ENCODE measurements at regions not wholly inside any gene's neighbourhood (a gene's known extent, or its start where the extent isn't known, plus 50 kb on each side); places are given as distances from the start of the nearest gene placed in this dataset.

DNA sequence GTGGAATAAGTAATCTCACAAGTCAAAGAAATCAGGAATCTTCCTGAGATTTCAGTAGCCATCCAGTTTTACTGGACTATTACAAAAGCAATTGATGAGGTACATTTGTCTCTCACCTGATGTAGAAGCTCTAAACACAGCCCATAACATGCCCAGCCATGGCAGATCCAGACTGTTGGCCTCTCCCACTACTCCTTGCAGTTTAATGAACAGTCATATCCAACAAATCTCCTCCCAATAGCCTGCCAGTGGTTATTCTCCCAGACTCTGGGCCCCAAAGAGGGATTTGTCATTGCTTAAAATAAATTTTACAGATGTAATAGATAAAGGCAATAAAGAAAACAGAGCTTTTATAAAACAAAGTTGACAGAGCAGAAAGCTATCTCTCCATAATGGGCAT lies 80.8 kb downstream of the ZNF608 start:
- Histone ChIP-seq H3K27me3 (ENCODE audit: insufficient read depth, low read length) (no peaks in the 10 kb centered on the region), H3K36me3 (ENCODE audit: control insufficient read depth in 1 of 2, insufficient read depth in 2 of 2, low read length in 2 of 2) (no peaks in the 10 kb centered on the region), H4K20me1 (ENCODE audit: insufficient read depth) (no peaks in the 10 kb centered on the region), H3K4me2 (ENCODE audit: low read length) (no peak overlapping the region), H3K9ac (ENCODE audit: low read length) (no peak overlapping the region), H3K79me2 (ENCODE audit: insufficient read depth, low read length) (no peaks in the 10 kb centered on the region), H3K4me3 (replicated peaks in 1 of 2; ENCODE audit: low read depth in 1 of 2, low read length in 2 of 2) (no peak overlapping the region), H3K9me3 (ENCODE audit: control insufficient read depth in 1 of 2, insufficient read depth in 1 of 2, low read depth in 1 of 2, low read length in 2 of 2) (no peaks in the 10 kb centered on the region), H3K9me2 (ENCODE audit: insufficient read depth) (no peaks in the 10 kb centered on the region), H3K27ac (ENCODE audit: low read depth, low read length) (no peak overlapping the region), H2AFZ (ENCODE audit: low read depth, low read length, poor library complexity, severe bottlenecking) (no peak overlapping the region), H3K4me1 (ENCODE audit: control insufficient read depth in 1 of 2, insufficient read depth in 2 of 2, low read length in 2 of 2) (peaks cover 33 to 45% of the 10 kb centered on the region in 2 experiments)
- TF ChIP-seq POLR2AphosphoS5 (IDR thresholded peaks at IDR 0.05; ENCODE audit: low read depth, low read length), result no peak
- TF ChIP-seq SIN3A (IDR thresholded peaks at IDR 0.05; ENCODE audit: low read depth), result no peak
- TF ChIP-seq ATF3 (IDR thresholded peaks at IDR 0.05), result no peak
- TF ChIP-seq SP1 (IDR thresholded peaks at IDR 0.05; ENCODE audit: low read depth), result no peak
- TF ChIP-seq YY1 (IDR thresholded peaks at IDR 0.05; ENCODE audit: extremely low read depth, insufficient replicate concordance, low read depth, low read length), result no peak
- no peak for TF ChIP-seq EGR1 (IDR thresholded peaks at IDR 0.05; ENCODE audit: low read depth)
- TF ChIP-seq, protein P1, sequence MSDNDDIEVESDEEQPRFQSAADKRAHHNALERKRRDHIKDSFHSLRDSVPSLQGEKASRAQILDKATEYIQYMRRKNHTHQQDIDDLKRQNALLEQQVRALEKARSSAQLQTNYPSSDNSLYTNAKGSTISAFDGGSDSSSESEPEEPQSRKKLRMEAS (IDR thresholded peaks at IDR 0.05), result no peak
- no peak for TF ChIP-seq ELF1 (IDR thresholded peaks at IDR 0.05; ENCODE audit: borderline replicate concordance, low read depth)
- TF ChIP-seq ZBTB33 (IDR thresholded peaks at IDR 0.05; ENCODE audit: extremely low read depth, insufficient replicate concordance, low read length), result no peak
- TF ChIP-seq ZFX (IDR thresholded peaks at IDR 0.05), result no peak
- no peak for TF ChIP-seq CEBPB (IDR thresholded peaks at IDR 0.05; ENCODE audit: low read depth)
- no peak for TF ChIP-seq REST (IDR thresholded peaks at IDR 0.05; ENCODE audit: low read depth)
- RAD21 ChIA-PET (ENCODE audit: low non-redundant PET in 1 of 2, low total read pairs in 2 of 2, uncharacterized antibody in 2 of 2, unreplicated experiment in 2 of 2), result no interaction called here
- POLR2A ChIA-PET, result interaction anchor here (1.4 kb wide), 1 partner anchor 83 kb away, joined by 3 read pairs; no protein-coding TSS in a partner anchor
- intact Hi-C loops (cut with micrococcal nuclease), result no loop called here
- DNase-seq (ENCODE audit: low read depth, low spot score) (no peak), ATAC-seq (no peak)
- CTCF ChIA-PET, result no interaction called here
- BruUV-seq (replicated peaks), result no TSS peak

All from HCT116 (cell line).